ENCODE measurements at regions not wholly inside any gene's neighbourhood (a gene's known extent, or its start where the extent isn't known, plus 50 kb on each side); places are given as distances from the start of the nearest gene placed in this dataset.

DNA sequence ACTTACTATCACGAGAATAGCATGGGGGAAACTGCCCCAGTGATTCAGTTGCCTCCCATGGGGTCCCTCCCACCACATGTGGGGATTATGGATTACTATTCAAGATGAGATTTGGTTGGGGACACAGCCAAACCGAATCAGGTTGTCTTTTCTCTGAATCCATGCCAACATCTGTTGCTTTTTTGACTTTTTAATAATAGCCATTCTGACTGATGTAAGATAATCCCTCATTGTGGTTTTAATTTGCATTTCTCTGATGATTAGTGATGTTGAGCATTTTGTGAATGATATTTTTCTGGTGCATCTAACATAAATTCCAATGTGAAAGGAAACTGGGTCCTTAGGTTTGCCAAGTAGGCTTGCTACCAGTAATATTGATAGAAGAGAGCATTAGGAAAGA lies 69.0 kb upstream of the ARHGAP21 start:
- TF ChIP-seq EZH2 (IDR thresholded peaks at IDR 0.05; ENCODE audit: insufficient read depth, poor library complexity, severe bottlenecking) (no peak), EZH2phosphoT487 (IDR thresholded peaks at IDR 0.05; ENCODE audit: insufficient read depth, low read depth) (no peak)
